ENCODE measurements at regions not wholly inside any gene's neighbourhood (a gene's known extent, or its start where the extent isn't known, plus 50 kb on each side); places are given as distances from the start of the nearest gene placed in this dataset.
"Not testable (repeated sequence)": the region's sequence is repeated elsewhere in the genome, so short reads cannot be mapped to it uniquely, and the experiment has no call there.

DNA sequence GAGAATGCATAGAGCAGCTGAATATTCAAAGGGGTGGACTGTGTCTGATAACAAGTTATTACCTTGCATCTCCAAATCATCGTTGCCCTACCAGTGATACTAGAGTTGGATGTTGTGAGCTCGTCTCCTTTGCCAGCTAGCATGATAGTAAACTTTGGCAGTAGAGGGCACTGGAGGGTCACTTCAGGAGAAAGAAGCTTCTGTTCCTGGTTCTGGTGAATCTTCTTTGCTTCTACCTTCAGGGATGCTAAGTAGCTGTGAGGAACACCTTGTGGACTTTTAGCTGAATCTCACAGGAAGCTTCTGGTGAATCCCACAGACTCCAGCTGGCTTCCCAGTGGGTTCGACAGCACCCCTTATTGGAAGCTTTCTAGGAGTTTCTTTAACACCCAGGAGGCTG lies 626.6 kb upstream of the SGCD start:
- in situ Hi-C loops (cut with MboI; ENCODE audit: low sequenced_read_pairs in 4 of 4), result no loop called here
- no peak overlapping the region for H3K27ac ChIP-seq
- TF ChIP-seq, protein P1, sequence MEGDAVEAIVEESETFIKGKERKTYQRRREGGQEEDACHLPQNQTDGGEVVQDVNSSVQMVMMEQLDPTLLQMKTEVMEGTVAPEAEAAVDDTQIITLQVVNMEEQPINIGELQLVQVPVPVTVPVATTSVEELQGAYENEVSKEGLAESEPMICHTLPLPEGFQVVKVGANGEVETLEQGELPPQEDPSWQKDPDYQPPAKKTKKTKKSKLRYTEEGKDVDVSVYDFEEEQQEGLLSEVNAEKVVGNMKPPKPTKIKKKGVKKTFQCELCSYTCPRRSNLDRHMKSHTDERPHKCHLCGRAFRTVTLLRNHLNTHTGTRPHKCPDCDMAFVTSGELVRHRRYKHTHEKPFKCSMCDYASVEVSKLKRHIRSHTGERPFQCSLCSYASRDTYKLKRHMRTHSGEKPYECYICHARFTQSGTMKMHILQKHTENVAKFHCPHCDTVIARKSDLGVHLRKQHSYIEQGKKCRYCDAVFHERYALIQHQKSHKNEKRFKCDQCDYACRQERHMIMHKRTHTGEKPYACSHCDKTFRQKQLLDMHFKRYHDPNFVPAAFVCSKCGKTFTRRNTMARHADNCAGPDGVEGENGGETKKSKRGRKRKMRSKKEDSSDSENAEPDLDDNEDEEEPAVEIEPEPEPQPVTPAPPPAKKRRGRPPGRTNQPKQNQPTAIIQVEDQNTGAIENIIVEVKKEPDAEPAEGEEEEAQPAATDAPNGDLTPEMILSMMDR (IDR thresholded peaks at IDR 0.05 in 4 of 5, conservative IDR thresholded peaks at IDR 0.05 in 1 of 5), result peak in 3 of 5 experiments; percentile 10 to 25 (median 22)
- TF ChIP-seq POLR2A (IDR thresholded peaks at IDR 0.05), result no peak
- no peak overlapping the region for H3K4me3 ChIP-seq
- ATAC-seq (peak in 1 of 2 donors; percentile 36), DNase-seq (no peak)
- H3K36me3 ChIP-seq, result no peaks in the 10 kb centered on the region
- H3K27me3 ChIP-seq, result no peaks in the 10 kb centered on the region
- no peaks in the 10 kb centered on the region for H3K9me3 ChIP-seq
- intact Hi-C loops (cut with DNase I; ENCODE audit: low total_unique reads), result loop anchor here (5.0 kb wide), 1 partner anchor 122 kb away; no protein-coding TSS in a partner anchor
- H3K4me1 ChIP-seq, result no peaks in the 10 kb centered on the region

DNA sequence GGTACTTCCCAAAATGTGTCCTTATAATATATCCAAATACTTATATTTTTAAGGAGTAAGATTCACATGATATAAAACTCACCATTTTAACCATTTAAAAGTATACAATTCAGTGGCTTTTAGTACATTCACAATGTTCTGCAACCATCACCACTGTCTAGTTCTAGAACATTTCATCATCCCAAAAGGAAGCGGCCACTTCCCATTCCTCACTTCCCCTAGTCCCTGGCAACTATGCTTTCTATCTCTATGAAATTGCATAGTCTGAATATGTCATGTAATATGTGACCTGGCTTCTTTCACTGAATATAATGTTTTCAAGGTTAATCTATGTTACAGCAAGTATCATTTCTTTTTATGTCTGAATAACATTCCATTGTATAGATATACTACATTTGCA lies 615.1 kb upstream of the SGCD start:
- DNase-seq, result no peak
- H3K27me3 ChIP-seq, result no peaks in the 10 kb centered on the region
- no peak overlapping the region for H3K27ac ChIP-seq
- no peak overlapping the region for H3K4me3 ChIP-seq
- TF ChIP-seq POLR2A (IDR thresholded peaks at IDR 0.05), result no peak
- TF ChIP-seq, protein P1 (IDR thresholded peaks at IDR 0.05 in 4 of 5, conservative IDR thresholded peaks at IDR 0.05 in 1 of 5), result no peak
- H3K4me1 ChIP-seq, result no peaks in the 10 kb centered on the region
- intact Hi-C loops (cut with DNase I; ENCODE audit: low total_unique reads) (no loop called here), in situ Hi-C loops (cut with MboI; ENCODE audit: low sequenced_read_pairs in 4 of 4) (no loop called here)
- ATAC-seq, result no peak
- H3K36me3 ChIP-seq, result no peaks in the 10 kb centered on the region
- no peaks in the 10 kb centered on the region for H3K9me3 ChIP-seq

DNA sequence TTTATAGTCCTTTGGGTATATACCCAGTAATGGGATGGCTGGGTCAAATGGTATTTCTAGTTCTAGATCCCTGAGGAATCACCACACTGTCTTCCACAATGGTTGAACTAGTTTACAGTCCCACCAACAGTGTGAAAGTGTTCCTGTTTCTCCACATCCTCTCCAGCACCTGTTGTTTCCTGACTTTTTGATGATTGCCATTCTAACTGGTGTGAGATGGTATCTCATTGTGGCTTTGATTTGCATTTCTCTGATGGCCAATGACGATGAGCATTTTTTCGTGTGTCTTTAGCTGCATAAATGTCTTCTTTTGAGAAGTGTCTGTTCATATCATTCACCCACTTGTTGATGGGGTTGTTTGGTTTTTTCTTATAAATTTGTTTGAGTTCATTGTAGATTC lies 612.5 kb upstream of the SGCD start:
- intact Hi-C loops (cut with DNase I; ENCODE audit: low total_unique reads); H3K4me1 ChIP-seq; DNase-seq; H3K4me3 ChIP-seq; H3K36me3 ChIP-seq; H3K9me3 ChIP-seq; H3K27ac ChIP-seq; H3K27me3 ChIP-seq; ATAC-seq; in situ Hi-C loops (cut with MboI; ENCODE audit: low sequenced_read_pairs in 4 of 4): not testable (repeated sequence)

DNA sequence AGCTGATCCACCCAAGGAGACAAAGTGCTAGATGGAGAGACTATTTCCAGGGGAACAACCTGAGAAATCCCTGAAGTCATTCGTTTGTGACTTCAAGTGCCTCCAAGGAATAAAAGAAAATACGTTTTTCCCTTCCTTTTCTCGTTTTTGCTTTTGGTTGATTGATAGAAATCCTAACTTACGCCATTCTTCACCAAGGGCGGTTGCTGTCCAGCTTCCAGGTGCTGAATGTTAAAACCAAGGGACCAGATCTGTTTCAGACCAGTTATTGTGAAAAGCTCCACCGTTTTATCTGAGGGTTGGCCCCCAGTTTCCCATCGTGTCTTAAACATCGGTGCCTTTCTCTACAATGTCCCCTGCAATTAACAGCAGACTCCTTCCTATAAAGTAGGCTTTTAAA lies 600.7 kb upstream of the SGCD start:
- Histone ChIP-seq H3K4me1 (peaks cover 5 to 19% of the 10 kb centered on the region in 2 donors), H3K27me3 (peaks cover 0 to 11% (median 0%) of the 10 kb centered on the region in 3 donors), H3K4me3 (no peak overlapping the region), H3K9me3 (no peaks in the 10 kb centered on the region), H3K36me3 (no peaks in the 10 kb centered on the region), H3K27ac (no peak overlapping the region)
- no peak for TF ChIP-seq POLR2A (IDR thresholded peaks at IDR 0.05)
- TF ChIP-seq, protein P1 (IDR thresholded peaks at IDR 0.05 in 4 of 5, conservative IDR thresholded peaks at IDR 0.05 in 1 of 5), result no peak
- no peak for DNase-seq
- intact Hi-C loops (cut with DNase I; ENCODE audit: low total_unique reads) (loop anchor here (5.0 kb wide), 1 partner anchor 96 kb away; no protein-coding TSS in a partner anchor), in situ Hi-C loops (cut with MboI; ENCODE audit: low sequenced_read_pairs in 4 of 4) (no loop called here)
- no peak for ATAC-seq

DNA sequence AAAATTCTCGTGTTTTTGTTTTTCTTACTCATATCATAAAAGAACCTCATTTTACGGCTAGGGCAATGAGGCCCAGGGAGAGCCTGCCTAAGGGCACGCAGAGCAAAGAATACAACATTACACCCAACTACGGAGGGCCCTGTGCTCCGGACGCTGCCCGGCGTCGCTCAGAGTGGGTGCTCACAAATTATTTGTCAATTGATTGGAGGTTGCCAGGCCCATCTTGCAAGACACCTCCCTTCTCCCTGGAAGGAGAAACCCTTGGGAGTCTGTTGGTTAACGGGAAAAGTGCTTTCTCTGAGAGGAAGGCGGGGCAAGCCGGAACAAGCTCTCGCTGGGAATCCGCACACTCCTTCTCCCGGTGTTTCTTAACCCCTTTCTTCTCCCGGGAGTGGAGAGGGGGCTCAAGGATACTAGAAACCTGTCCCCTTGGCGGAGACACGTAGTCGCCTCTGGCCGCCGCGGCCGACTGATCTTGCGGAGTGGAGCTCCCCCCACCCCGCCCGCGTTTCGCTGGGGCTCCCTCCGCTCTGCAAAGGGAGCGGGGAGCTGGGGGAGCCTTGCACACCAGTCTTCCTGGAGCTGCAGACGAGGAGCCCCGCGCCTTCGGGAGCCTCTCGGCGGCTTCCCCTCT lies 599.3 kb upstream of the SGCD start:
- in situ Hi-C loops (cut with MboI; ENCODE audit: low sequenced_read_pairs in 4 of 4) (no loop called here), intact Hi-C loops (cut with DNase I; ENCODE audit: low total_unique reads) (loop anchor here (5.0 kb wide), 1 partner anchor 95 kb away; no protein-coding TSS in a partner anchor)
- ATAC-seq, result no peak
- H3K9me3 ChIP-seq, result no peaks in the 10 kb centered on the region
- no peak overlapping the region for H3K27ac ChIP-seq
- peaks cover 18 to 33% of the 10 kb centered on the region in 2 donors for H3K4me1 ChIP-seq
- no peaks in the 10 kb centered on the region for H3K36me3 ChIP-seq
- TF ChIP-seq, protein P1 (IDR thresholded peaks at IDR 0.05 in 4 of 5, conservative IDR thresholded peaks at IDR 0.05 in 1 of 5), result no peak
- TF ChIP-seq POLR2A (IDR thresholded peaks at IDR 0.05), result no peak
- peaks cover 0 to 11% (median 0%) of the 10 kb centered on the region in 3 donors for H3K27me3 ChIP-seq
- peak overlapping the region; percentile 59 to 79 (median 63) for H3K4me3 ChIP-seq
- DNase-seq, result no peak

Measured in gastrocnemius medialis (tissue), 4 donors.